GDM1 (cell line): ENCODE measurements at regions not wholly inside any gene's neighbourhood (a gene's known extent, or its start where the extent isn't known, plus 50 kb on each side); places are given as distances from the start of the nearest gene placed in this dataset.
"Not testable (repeated sequence)": the region's sequence is repeated elsewhere in the genome, so short reads cannot be mapped to it uniquely, and the experiment has no call there.

Experiments
- DNase-seq: peaks from one replicate; lab custom pipeline; 2025; lab: John Stamatoyannopoulos, UW

DNA sequence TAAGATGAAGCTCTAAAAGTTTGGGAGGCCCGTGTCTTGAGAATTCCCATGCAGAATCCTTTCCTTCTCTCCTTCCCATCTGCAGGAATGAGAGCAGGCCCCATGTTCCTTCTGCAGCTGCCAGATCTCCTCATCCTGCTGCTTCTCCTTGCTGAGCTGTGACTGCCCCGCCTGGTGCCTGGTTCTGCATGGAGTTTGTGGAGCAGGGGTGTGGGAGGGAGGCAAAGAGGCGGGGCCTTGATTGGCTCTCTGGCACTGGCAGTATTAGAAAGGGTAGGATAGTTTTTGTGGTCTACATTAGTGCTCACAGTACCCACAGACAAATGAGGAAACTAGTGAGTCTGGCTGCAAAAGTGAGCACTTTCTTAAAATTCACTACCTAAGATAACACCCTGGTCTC is 91.1 kb upstream of the CLPB start:
- no peak for DNase-seq

DNA sequence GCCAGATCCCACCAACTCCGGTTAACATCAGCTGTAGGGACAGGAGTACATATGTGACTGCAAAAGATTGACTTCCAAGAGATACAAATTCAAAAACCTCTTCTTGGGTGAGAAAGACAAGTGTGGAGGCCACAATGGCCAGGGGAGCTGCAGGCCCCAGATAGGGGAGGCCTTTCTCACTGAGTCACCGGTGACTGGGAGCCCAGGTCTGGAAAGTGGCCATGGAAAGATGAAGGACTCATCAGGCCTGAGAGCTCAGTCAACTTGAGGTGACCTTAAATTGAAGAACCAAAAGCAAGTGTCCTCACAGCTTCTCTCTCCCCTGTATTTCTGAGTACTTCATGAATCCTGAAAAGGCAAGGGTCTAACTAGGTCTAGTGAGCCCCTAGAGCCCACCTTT is 90.4 kb upstream of the CLPB start:
- DNase-seq = no peak

DNA sequence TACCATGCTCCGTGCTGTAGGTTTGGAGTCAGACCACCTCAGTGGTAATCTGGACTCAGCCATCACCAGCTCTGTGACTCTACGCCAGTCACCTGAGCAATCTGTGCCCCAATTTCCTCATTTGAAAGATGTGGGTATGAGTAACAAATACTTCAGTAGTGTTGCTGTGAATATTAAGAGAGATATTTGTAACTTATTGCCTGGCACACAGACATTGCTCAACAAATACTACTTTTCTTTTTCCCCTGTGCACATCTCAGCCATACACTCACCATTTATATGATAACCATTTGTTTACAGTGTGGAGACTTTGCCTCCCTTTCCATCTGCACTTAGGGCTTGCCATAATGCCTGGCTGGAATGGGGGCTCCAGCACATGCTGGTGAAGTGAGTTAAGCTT is 89.7 kb upstream of the CLPB start:
- DNase-seq = no peak

DNA sequence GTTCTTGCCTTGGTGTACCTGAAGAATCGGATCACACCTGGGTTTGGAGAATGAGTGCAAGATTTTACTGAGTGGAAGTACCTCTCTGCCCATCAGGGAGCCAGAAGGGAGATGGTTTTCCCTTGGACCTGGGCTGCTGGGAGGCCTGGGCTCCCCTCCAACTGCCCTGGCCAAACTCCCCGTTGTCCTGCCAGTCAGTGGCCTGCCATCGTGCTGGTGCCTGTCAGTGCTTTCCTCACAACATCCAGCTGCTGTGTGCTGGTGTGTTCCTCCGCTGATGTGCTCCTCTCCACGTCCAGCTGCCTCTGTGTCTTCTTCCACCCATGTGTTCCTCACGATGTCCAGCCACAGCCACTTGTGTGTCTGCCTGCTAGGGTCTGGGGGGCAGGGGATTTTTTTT is 87.9 kb upstream of the CLPB start:
- no peak for DNase-seq

DNA sequence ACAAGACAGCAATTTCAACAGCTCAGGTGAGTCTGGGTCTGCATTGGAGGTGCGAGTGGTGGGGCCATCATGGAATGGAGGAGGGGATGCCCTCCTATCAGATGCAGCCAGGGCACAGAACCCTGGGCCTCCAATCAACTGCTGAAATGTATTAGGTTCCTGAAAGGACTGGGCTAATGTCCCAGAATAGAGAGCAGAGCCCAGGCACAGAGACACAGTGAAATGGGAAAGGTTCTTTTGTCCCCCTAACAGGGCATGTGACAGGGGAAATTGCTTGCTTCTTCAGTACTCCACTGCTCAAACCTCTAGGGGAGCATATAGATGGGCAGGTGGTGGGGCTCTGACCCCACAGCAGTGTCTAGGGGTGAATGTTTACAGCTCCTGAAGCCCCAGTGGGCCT is 87.3 kb upstream of the CLPB start:
- DNase-seq = no peak

DNA sequence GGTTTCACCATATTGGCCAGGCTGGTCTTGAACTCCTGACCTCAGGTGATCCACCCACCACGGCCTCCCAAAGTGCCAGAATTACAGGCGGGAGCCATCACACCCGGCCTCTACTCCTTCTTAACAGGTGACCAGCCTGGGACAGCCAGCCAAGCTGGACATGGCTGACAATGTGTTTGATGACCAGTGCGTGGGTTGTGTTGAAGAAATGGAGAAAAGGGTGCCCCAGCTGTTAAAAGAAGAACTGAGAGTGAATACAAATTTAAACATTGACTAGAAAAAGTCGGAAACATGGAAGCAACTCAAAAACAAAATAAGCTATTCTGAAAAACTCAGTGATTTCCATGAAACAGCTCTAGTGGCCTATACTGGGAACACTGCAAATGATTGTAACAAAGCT is 86.5 kb upstream of the CLPB start:
- no peak for DNase-seq

DNA sequence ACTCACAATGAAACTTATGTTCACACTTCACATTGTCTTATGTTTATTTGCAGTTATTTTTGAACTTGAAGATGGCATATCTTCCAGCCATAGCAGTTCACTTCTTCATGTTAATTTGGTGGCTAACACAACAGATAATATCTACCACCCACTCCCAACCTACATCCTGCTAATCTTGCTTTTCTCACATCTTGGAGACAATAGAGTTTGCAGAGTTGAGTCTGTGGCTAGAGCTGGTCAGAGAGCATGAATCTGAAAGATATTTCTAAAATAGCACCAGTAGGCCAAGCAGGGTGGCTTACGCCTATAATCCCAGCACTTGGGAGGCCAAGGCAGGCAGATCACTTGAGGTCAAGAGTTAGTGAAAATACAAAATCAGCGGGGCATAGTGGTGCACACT is 85.6 kb upstream of the CLPB start:
- DNase-seq = not testable (repeated sequence)

DNA sequence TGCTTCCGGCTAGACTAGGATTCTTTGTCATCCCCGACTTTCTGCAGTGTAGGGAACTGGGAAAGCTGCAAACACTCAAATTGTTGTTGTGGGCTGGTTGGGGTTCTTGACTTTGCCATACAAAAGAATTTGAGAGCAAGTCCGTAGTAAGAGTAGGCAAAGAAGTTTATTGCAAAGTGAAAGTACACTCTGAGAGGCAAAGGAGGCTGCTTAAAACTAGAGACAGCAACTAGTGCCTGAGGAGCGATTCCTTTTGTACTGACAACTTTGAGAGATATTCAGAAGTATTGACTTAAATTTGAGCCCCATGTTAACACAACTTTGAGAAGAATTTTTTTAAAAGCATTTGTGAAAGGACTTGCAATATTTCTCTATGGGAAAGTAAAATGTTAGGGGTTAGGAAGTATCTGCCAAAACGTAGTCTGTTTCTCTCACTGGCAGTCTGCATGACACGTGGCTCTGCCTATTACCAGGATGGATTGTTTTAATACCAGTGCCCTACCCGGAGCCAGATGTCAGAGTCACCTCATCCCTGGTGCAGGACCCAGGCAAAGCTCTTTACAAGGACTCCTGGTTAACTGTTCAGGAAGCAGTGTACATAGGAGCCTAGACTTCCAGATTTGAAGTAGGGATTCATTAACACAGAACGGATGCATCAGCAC is 85.0 kb upstream of the CLPB start:
- DNase-seq = no peak

DNA sequence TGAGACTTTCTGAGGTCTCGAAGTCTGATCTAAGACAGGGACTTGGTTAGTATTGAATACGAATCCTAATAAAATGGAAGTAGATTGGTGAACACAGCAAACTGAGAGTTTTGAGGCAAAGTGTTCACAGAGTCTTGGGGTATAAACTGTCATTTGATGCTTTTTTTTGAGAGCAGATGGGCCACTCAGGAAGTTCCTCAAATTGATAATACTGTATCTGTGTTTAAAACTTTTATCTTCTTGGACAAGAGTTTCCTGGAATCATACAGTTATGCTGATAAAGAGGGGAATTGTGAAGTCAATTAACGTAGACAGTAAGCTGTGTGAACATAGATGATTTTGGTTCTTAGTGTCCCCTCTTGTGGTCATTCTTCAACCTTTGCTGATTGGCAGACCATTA is 80.0 kb upstream of the CLPB start:
- no peak for DNase-seq

DNA sequence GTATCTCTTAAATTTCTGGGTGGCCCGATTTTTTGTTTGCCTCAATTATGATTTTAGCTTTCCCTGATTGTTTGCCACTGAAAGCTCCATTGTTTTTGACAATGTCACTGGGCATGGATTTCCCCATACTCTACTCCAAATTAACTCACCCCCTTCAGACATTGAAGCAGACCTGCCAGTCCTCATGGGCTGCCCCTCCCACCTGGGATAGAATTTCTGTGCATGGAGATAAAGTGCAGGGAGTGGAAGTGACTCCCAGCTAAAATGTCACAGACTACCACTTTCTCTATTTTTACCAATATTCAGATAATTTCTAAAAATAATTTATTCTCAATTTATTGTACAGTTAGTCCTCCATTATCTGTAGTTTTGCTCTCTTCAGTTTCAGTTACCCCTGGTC is 79.1 kb upstream of the CLPB start:
- no peak for DNase-seq

DNA sequence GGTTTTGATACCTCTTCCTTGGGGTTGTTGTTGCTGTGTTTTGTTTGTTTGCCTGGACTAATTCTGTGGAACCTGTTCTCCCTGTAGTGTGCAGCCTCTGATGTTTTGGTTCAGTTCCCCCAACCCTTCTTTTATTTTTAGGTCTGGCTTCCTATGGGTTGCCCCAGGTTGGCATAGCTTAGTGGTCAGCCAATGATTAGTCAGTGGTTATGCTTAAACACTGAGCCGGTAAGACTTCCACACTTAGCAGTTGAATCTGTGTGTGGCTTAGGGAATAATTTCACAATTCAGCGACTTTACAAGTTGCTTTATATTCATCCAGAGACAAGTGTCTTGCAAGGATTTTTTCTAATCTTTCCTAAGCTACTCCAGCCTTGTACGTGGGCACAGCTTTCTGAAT is 78.6 kb upstream of the CLPB start:
- no peak for DNase-seq

DNA sequence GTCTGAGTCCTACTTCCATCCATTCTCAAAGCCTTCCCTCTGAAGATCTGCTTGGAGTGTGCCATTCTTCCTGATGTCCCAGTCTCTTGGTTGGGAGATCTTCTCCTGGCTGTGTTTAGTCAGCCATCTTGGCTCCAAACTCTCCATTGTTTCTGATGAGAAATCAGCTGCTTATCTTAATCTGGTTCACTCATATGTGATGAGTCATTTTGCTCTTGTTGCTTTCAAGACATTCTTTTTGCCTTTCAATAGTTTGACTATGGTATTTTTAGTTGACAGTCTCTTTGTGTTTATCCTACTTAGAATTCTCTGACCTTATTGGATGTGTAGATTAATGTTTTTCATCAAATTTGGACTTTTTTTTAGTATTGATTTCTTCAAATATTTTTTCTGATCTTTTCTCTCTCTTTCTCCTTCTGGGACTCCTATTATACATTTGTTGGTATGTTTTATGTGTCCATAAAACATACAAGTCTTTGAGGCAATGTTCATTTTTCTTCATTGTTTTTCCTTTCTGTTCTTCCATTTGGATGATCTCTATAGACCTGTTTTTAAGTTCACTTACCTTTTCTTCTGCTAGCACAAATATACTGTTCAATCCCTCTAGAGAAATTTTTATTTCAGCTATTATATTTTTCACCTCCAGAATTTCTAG is 77.2 kb upstream of the CLPB start:
- no peak for DNase-seq

DNA sequence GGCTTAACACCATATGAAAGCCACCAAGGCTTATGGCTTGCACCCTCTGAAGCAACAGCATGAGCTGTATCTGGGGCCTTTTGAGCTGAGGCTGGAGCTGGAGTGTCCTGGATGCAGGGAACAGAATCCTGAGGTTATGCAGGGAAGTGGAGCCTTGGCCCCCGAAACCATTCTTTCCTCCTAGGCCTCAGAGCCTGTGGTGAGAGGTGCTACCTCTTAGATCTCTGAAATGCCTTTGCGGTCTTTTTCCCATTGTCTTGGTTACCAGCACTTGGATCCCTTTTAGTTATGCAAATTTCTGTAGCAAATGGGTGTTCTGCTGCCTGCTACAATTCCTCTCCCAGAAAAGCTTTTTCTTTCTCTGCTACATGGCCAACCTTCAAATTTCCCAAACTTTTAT is 72.7 kb upstream of the CLPB start:
- DNase-seq = no peak

DNA sequence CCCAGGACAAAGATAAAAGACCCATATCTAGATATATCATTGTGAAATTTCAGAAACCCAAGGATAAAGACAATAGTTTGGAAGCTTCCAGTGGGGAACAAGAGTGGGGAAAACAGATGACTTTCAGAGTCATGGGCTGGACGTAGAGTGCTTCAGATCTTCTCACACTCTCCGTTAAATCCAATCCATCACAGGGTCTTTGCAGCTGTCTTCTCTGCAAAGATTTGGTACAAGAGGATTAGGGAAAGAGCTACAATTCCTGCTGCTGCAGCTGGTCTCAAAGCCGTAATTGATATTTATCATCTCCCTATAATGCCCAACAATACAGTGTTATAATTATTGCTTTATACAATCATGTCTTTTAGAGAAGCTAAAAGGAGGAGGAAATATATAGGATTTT is 63.4 kb upstream of the CLPB start:
- no peak for DNase-seq

DNA sequence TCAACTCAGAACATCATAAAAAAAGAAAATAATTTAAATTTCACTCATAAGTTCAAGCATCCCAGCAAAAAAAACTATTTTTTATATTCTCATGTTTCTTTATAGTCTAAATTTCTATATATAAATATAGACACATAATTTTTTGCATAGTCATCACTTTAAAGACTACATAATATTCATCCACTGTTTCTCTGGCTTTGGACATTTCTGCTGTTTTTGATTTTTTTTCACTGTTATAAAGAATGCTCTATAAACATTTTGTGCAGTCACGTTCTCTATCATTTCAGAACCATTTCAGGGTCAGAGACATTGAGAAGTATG is 59.7 kb upstream of the CLPB start:
- DNase-seq = no peak

DNA sequence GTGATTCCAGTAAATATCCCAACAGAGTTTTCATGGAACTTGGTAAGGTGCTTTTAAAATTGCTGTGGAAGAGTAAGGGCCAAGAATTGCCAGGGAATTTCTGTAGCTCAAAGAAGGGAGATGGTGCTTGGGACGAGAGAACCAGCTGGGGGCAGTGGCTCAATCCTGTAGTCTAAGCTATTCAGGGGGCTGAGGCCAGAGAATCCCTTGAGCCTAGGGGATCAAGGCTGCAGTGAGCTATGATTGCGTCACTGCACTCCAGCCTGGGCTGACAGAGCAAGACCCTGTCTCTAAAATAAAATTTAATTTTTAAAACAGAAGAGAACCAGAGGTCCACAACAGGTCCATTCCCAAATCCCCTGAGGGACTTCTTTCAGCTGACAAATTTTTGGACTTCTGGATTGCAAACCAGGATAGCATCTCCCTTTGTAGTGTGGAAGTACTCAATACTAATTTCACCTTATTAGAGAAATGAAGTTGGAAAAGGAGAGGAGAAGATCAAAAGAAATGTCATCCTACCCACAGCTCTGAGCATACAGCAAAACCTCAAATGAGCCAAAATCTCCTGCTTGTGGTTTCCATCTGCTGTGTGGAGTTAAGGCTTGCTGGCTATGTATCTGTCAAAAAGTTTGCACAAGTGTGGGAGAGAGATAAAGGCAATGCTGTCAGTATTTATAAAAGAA is 59.2 kb upstream of the CLPB start:
- peak; percentile 13 for DNase-seq

DNA sequence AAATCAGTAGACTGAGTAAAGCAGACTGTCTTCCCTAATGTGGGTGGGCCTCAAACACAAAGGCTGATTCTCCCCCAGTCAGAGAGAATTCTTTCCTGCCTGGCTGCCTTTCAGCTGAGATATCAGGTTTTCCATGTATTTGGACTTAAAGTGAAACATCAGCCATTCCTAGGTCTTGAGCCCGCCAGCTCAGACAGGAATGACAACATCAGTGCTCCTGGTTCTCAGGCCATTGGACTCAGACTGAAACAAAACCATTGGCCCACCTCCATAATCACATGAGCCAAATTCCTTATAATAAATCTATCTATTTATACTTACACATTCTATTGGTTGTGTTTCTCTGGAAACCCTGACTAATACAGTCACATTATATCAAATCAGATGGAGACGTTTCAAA is 56.7 kb upstream of the CLPB start:
- DNase-seq = no peak
